IMR-90 (cell line): ENCODE measurements at regions not wholly inside any gene's neighbourhood (a gene's known extent, or its start where the extent isn't known, plus 50 kb on each side); places are given as distances from the start of the nearest gene placed in this dataset.

Source experiments
- ATAC-seq: fragments of 200-7000 bp; cut with Tn5 transposase; 2 replicates; pipeline ENCODE4 v1.9.1; 2020; ENCODE audit warnings: low read depth, mild to moderate bottlenecking, moderate library complexity
- BruUV-seq: library from RNA; stranded (reverse); fragments of 400-500 nt; replicated peaks from 2 replicates; lab custom pipeline; 2021; lab: Mats Ljungman, UMichigan
- CTCF ChIA-PET: fragments of 300-600 bp; formaldehyde crosslinking; extraction: SDS; loops from one replicate; lab custom pipeline; 2021; ENCODE audit warnings: antibody characterized with exemption; lab: Yijun Ruan, JAX
- POLR2A ChIA-PET: fragments of 300-600 bp; sonication (Branson Sonifier 250); formaldehyde crosslinking; loops from one replicate; lab custom pipeline; 2022; ENCODE audit warnings: antibody characterized with exemption; ENCODE audit not compliant: unreplicated experiment; lab: Charles Lee
- DNase-seq: peaks from one replicate; pipeline ENCODE4 v3.0.0; 2013
- H2AFZ ChIP-seq: replicated peaks from 2 replicates; pipeline ENCODE3; 2013; ENCODE audit warnings: low read length, mild to moderate bottlenecking; ENCODE audit not compliant: poor library complexity
- H2AK5ac ChIP-seq: 2 replicates; pipeline ENCODE4 v1.6.1; 2013; ENCODE audit warnings: low read depth, low read length, inconsistent platforms
- H2AK9ac ChIP-seq: replicated peaks from 2 replicates; pipeline ENCODE3; 2013; ENCODE audit warnings: mild to moderate bottlenecking, low read depth, low read length, moderate library complexity; ENCODE audit not compliant: poor library complexity
- H2BK120ac ChIP-seq: 2 replicates; pipeline ENCODE4 v1.6.1; 2013; ENCODE audit warnings: low read depth, low read length, inconsistent platforms
- H2BK15ac ChIP-seq: 3 replicates; pipeline ENCODE4 v1.6.1; 2013; ENCODE audit warnings: low read depth, low read length, inconsistent platforms
- H2BK20ac ChIP-seq: 2 replicates; pipeline ENCODE4 v1.6.1; 2013; ENCODE audit warnings: low read depth, mild to moderate bottlenecking, inconsistent platforms, low read length, moderate library complexity
- H2BK5ac ChIP-seq: 2 replicates; pipeline ENCODE4 v1.6.1; 2013; ENCODE audit warnings: mild to moderate bottlenecking, low read depth, low read length, inconsistent platforms; ENCODE audit not compliant: poor library complexity, severe bottlenecking
- H3K14ac ChIP-seq: replicated peaks from 2 replicates; pipeline ENCODE4 v1.6.1; 2013; ENCODE audit warnings: low read depth, low read length, inconsistent platforms
- H3K18ac ChIP-seq: 2 replicates; pipeline ENCODE4 v1.6.1; 2013; ENCODE audit warnings: low read depth, low read length, control low read depth
- H3K23ac ChIP-seq: 2 replicates; pipeline ENCODE4 v1.6.1; 2013; ENCODE audit warnings: low read depth, low read length, inconsistent platforms
- H3K27ac ChIP-seq: 2 replicates; pipeline ENCODE4 v1.5.1; 2013; ENCODE audit warnings: mild to moderate bottlenecking, control low read depth, low read length; ENCODE audit not compliant: insufficient read depth
- H3K27me3 ChIP-seq: 2 replicates; pipeline ENCODE4 v1.6.1; 2013; ENCODE audit warnings: low read length; ENCODE audit not compliant: control insufficient read depth, insufficient read depth
- H3K36me3 ChIP-seq: 2 replicates; pipeline ENCODE4 v1.6.1; 2013; ENCODE audit warnings: low read length, mixed read lengths; ENCODE audit not compliant: control insufficient read depth, insufficient read depth
- H3K4ac ChIP-seq: 2 replicates; pipeline ENCODE4 v1.6.1; 2013; ENCODE audit warnings: low read depth, low read length, inconsistent platforms
- H3K4me1 ChIP-seq: 2 replicates; pipeline ENCODE4 v1.6.1; 2013; ENCODE audit warnings: low read length, mixed read lengths; ENCODE audit not compliant: control insufficient read depth, insufficient read depth
- H3K4me2 ChIP-seq: 2 replicates; pipeline ENCODE4 v1.6.1; 2013; ENCODE audit warnings: low read depth, mild to moderate bottlenecking, control low read depth, low read length, moderate library complexity
- H3K4me3 ChIP-seq: 2 replicates; pipeline ENCODE4 v1.5.1; 2013; ENCODE audit warnings: low read depth, mild to moderate bottlenecking, control low read depth, low read length, moderate library complexity; ENCODE audit not compliant: insufficient read depth
- H3K56ac ChIP-seq: 2 replicates; pipeline ENCODE4 v1.6.1; 2013; ENCODE audit warnings: low read length, inconsistent platforms; ENCODE audit not compliant: insufficient read depth; ENCODE audit errors: extremely low read depth
- H3K79me1 ChIP-seq, 2 experiments: 2 replicates each; pipeline ENCODE4 v1.6.1; 2013; ENCODE audit warnings: low read length in 2 of 2, inconsistent platforms in 1 of 2, low read depth in 1 of 2
- H3K9ac ChIP-seq: 2 replicates; pipeline ENCODE4 v1.6.1; 2013; ENCODE audit warnings: low read depth, low read length, control low read depth
- H3K9me1 ChIP-seq: 2 replicates; pipeline ENCODE4 v1.6.1; 2013; ENCODE audit warnings: low read length, inconsistent platforms; ENCODE audit not compliant: insufficient read depth
- H3K9me3 ChIP-seq: 2 replicates; pipeline ENCODE4 v1.6.1; 2013; ENCODE audit warnings: low read length; ENCODE audit not compliant: control insufficient read depth, insufficient read depth
- H4K20me1 ChIP-seq: 2 replicates; pipeline ENCODE4 v1.6.1; 2013; ENCODE audit warnings: low read length, inconsistent platforms; ENCODE audit not compliant: insufficient read depth
- H4K5ac ChIP-seq: 2 replicates; pipeline ENCODE4 v1.6.1; 2013; ENCODE audit warnings: mild to moderate bottlenecking, low read depth, low read length, control low read depth
- H4K8ac ChIP-seq, 2 experiments: 2 replicates each; pipeline ENCODE4 v1.6.1; 2013; ENCODE audit warnings: low read depth in 2 of 2, low read length in 2 of 2, control low read depth in 1 of 2, inconsistent platforms in 1 of 2
- H4K91ac ChIP-seq: 2 replicates; pipeline ENCODE4 v1.6.1; 2013; ENCODE audit warnings: low read depth, low read length, inconsistent platforms; ENCODE audit not compliant: insufficient read depth
- RFX5 ChIP-seq: IDR thresholded peaks from 2 replicates; pipeline ENCODE4 v1.8.0; 2012; ENCODE audit warnings: low read depth, mild to moderate bottlenecking, low read length, moderate library complexity
- WGBS, 2 experiments: methylation state at CpG; one replicate each; pipeline versions ENCODE4 v1.1.5 to v1.1.7; 2013; ENCODE audit warnings: missing lambda C conversion rate in 2 of 2; ENCODE audit not compliant: insufficient read length in 1 of 2; ENCODE audit errors: extremely low coverage in 2 of 2; 5-methylcytosine and 5-hydroxymethylcytosine counted together
- dilution Hi-C: fragments of 300-500 bp; cut with HindIII; formaldehyde crosslinking; loops from one replicate; pipeline ENCODE4 v1.14.3; 2018; ENCODE audit warnings: low sequenced_read_pairs; ENCODE audit not compliant: unreplicated experiment
- in situ Hi-C: fragments of 300-500 bp; cut with MboI; formaldehyde crosslinking; loops from 3 replicates; pipeline ENCODE4 v1.14.3; 2019; ENCODE audit warnings: low sequenced_read_pairs, inconsistent platforms, mixed read lengths
- intact Hi-C: fragments of 100-400 bp; cut with micrococcal nuclease; formaldehyde crosslinking; loops from 2 replicates; pipeline ENCODE4 v1.10.0; 2022
- TF ChIP-seq, protein P1 (sequence below): fragments of 150-350 bp; IDR thresholded peaks from 2 replicates; pipeline ENCODE4 v1.6.1; 2017; ENCODE audit warnings: mild to moderate bottlenecking, antibody characterized with exemption, low read length, low read depth

DNA sequence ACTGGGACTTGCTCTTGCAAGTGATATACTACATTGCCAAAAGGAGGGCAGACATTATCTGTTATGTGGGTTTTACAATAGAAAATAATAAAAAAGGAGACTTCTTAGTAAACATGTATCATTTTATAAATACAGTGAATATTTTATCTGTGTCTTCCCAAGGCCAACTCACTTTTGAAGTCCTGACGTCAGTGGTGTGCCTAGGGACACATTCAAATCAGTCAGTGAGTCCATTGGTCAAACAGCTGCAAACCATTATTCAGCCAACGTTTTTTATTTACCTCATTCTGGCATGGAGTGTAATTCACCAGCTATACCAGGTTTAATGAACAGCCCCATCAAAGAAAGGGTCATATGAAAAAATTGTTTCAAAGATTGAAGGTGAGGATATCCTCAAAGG is 263.7 kb downstream of the IPMK start:
- Histone ChIP-seq H3K23ac (no peak overlapping the region), H4K5ac (no peak overlapping the region), H3K36me3 (no peaks in the 10 kb centered on the region), H3K27me3 (no peaks in the 10 kb centered on the region), H3K4me1 (no peaks in the 10 kb centered on the region), H2AK9ac (no peak overlapping the region), H4K91ac (no peak overlapping the region), H2BK5ac (no peak overlapping the region), H3K14ac (no peak overlapping the region), H4K20me1 (no peaks in the 10 kb centered on the region), H3K4me3 (no peak overlapping the region), H3K9me1 (no peaks in the 10 kb centered on the region), H2BK15ac (no peak overlapping the region), H4K8ac (no peak overlapping the region), H2BK120ac (no peak overlapping the region), H2AFZ (no peak overlapping the region), H3K79me1 (no peaks in the 10 kb centered on the region), H3K27ac (no peak overlapping the region), H3K4me2 (no peak overlapping the region), H3K4ac (no peak overlapping the region), H3K9me3 (no peaks in the 10 kb centered on the region), H3K18ac (no peak overlapping the region), H2BK20ac (no peak overlapping the region), H3K9ac (no peak overlapping the region), H2AK5ac (no peak overlapping the region), H3K56ac (no peak overlapping the region)
- dilution Hi-C loops (no loop called here), in situ Hi-C loops (no loop called here), intact Hi-C loops (no loop called here)
- POLR2A ChIA-PET: no interaction called here
- WGBS, 2 experiments: 14% methylated on average over 1 of the region's 2 CpGs; no CpG with 5 or more reads in 1 of the 2 experiments
- TF ChIP-seq, protein P1, sequence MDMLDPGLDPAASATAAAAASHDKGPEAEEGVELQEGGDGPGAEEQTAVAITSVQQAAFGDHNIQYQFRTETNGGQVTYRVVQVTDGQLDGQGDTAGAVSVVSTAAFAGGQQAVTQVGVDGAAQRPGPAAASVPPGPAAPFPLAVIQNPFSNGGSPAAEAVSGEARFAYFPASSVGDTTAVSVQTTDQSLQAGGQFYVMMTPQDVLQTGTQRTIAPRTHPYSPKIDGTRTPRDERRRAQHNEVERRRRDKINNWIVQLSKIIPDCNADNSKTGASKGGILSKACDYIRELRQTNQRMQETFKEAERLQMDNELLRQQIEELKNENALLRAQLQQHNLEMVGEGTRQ: no peak
- TF ChIP-seq RFX5: no peak
- CTCF ChIA-PET: interaction anchor here (1.3 kb wide), 1 partner anchor 11 kb away, joined by 3 read pairs; no protein-coding TSS in a partner anchor
- no TSS peak for BruUV-seq
- no peak for ATAC-seq
- no peak for DNase-seq
